RWPE2 (cell line): ENCODE measurements at regions not wholly inside any gene's neighbourhood (a gene's known extent, or its start where the extent isn't known, plus 50 kb on each side); places are given as distances from the start of the nearest gene placed in this dataset.

Experiments
- ATAC-seq: fragments of 200-7000 bp; cut with Tn5 transposase; 3 replicates; pipeline ENCODE4 v1.9.1; 2021; ENCODE audit warnings: low read depth
- DNase-seq: peaks from one replicate; pipeline ENCODE4 v3.0.0-alpha.2; 2020; ENCODE audit warnings: low spot score
- H3K27ac ChIP-seq: fragments of 450-650 bp; 2 replicates; pipeline ENCODE4 v1.5.1; 2017; ENCODE audit warnings: mild to moderate bottlenecking; ENCODE audit not compliant: poor library complexity, severe bottlenecking
- H3K27me3 ChIP-seq: fragments of 250-450 bp; sonication (Bioruptor Pico); 2 replicates; pipeline ENCODE4 v1.5.1; 2021; ENCODE audit warnings: mild to moderate bottlenecking, moderate library complexity; ENCODE audit not compliant: insufficient read depth, poor library complexity, severe bottlenecking
- H3K36me3 ChIP-seq: fragments of 250-450 bp; sonication (Bioruptor Pico); 2 replicates; pipeline ENCODE4 v1.5.1; 2020; ENCODE audit warnings: low read depth, mild to moderate bottlenecking, moderate library complexity
- H3K4me1 ChIP-seq: fragments of 250-450 bp; sonication (Bioruptor Pico); 2 replicates; pipeline ENCODE4 v1.5.1; 2021; ENCODE audit warnings: mild to moderate bottlenecking, moderate library complexity; ENCODE audit not compliant: insufficient read depth, poor library complexity, severe bottlenecking
- H3K4me3 ChIP-seq: fragments of 250-450 bp; sonication (Bioruptor Pico); 2 replicates; pipeline ENCODE4 v1.5.1; 2021; ENCODE audit warnings: mild to moderate bottlenecking, moderate library complexity; ENCODE audit not compliant: severe bottlenecking
- H3K9me3 ChIP-seq: fragments of 250-450 bp; sonication (Bioruptor Pico); 2 replicates; pipeline ENCODE4 v1.5.1; 2021; ENCODE audit warnings: mild to moderate bottlenecking, moderate library complexity; ENCODE audit not compliant: severe bottlenecking
- TF ChIP-seq, protein P1 (sequence below): fragments of 450-650 bp; IDR thresholded peaks from one replicate; pipeline ENCODE4 v1.5.1; 2017; ENCODE audit warnings: mild to moderate bottlenecking, moderate library complexity; ENCODE audit not compliant: poor library complexity, severe bottlenecking

DNA sequence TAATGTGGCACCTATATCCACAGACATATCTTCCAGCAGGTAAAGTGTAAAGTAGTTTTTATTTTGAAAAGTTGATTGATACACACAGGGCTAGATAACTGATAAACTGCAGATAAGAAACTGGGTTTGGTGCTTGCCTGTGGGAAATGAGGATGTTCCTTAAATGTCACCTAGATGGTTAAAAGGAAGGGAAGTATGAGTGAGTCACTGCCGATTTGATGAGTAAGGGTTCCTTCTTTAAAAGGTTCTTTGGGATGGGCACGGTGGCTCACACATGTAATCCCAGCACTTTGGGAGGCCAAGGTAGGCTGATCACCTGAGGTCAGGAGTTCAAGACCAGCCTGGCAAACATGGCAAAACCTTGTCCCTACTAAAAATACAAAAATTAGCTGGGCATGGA is 73.8 kb upstream of the FRY start:
- TF ChIP-seq, protein P1, sequence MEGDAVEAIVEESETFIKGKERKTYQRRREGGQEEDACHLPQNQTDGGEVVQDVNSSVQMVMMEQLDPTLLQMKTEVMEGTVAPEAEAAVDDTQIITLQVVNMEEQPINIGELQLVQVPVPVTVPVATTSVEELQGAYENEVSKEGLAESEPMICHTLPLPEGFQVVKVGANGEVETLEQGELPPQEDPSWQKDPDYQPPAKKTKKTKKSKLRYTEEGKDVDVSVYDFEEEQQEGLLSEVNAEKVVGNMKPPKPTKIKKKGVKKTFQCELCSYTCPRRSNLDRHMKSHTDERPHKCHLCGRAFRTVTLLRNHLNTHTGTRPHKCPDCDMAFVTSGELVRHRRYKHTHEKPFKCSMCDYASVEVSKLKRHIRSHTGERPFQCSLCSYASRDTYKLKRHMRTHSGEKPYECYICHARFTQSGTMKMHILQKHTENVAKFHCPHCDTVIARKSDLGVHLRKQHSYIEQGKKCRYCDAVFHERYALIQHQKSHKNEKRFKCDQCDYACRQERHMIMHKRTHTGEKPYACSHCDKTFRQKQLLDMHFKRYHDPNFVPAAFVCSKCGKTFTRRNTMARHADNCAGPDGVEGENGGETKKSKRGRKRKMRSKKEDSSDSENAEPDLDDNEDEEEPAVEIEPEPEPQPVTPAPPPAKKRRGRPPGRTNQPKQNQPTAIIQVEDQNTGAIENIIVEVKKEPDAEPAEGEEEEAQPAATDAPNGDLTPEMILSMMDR = no peak
- H3K27ac ChIP-seq = no peak overlapping the region
- ATAC-seq = no peak
- H3K36me3 ChIP-seq = no peaks in the 10 kb centered on the region
- H3K4me1 ChIP-seq = no peaks in the 10 kb centered on the region
- no peak overlapping the region for H3K4me3 ChIP-seq
- H3K9me3 ChIP-seq = no peaks in the 10 kb centered on the region
- no peak for DNase-seq
- H3K27me3 ChIP-seq = no peaks in the 10 kb centered on the region

DNA sequence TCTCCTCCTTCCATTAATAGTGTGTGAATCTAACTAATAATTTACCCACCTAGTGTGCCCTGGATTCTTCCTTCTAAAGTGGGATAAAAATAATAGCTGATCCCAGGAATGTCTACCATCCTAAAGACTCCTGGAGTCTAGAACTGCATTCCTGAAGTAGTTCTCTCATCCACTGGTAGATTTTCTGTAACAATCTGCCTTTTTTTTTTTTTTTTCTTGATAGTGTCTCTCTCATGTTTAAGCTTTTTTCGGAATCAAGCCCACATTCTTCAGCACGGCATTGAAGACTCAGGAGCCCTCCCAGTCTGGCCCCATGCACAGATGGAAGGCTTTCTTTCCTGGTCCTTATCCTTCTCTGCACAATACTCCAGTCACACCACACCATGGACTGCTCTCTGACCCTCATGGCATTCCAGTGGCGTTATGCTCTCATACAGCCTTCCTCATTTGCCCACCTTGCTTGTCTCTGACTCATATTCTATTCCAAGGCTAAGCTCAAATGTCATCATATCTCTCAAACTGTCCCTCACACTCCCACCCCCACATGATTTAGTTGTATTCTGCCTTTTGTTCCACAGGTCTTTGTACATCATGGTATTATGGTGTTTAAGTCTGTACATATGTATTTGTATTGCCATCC is 68.7 kb upstream of the FRY start:
- Histone ChIP-seq H3K27me3 (no peaks in the 10 kb centered on the region), H3K36me3 (no peaks in the 10 kb centered on the region), H3K27ac (no peak overlapping the region), H3K9me3 (no peaks in the 10 kb centered on the region), H3K4me3 (no peak overlapping the region), H3K4me1 (no peaks in the 10 kb centered on the region)
- ATAC-seq = no peak
- no peak for DNase-seq
- TF ChIP-seq, protein P1 = no peak

GRCh38 chr13:31963631-31964030 is 67.9 kb upstream of the FRY start:
- Histone ChIP-seq H3K4me3 (no peak overlapping the region), H3K4me1 (no peaks in the 10 kb centered on the region), H3K27me3 (no peaks in the 10 kb centered on the region), H3K36me3 (no peaks in the 10 kb centered on the region), H3K9me3 (no peaks in the 10 kb centered on the region), H3K27ac (no peak overlapping the region)
- ATAC-seq (no peak), DNase-seq (no peak)
- TF ChIP-seq, protein P1 = no peak

DNA sequence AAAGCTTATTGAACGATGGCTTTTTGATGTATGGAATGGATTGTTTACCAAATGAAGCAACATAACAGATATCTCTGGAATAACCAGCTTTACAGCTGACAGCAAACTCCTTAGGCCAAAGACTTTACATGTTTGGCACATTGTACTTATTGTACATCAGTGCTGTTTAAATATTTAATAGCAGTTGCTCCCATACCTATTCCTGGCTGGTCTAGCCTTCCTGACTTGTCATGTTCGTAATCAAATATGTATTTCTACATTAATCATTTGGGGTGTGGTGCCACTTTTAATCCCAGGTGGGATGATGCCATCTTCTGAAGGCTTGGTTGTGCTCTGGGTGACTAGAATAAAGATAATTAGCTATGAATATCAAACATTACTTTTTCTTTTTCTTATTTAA is 67.4 kb upstream of the FRY start:
- H3K27ac ChIP-seq = no peak overlapping the region
- TF ChIP-seq, protein P1 = no peak
- no peaks in the 10 kb centered on the region for H3K4me1 ChIP-seq
- no peak for ATAC-seq
- H3K4me3 ChIP-seq = no peak overlapping the region
- no peaks in the 10 kb centered on the region for H3K27me3 ChIP-seq
- H3K36me3 ChIP-seq = no peaks in the 10 kb centered on the region
- no peaks in the 10 kb centered on the region for H3K9me3 ChIP-seq
- no peak for DNase-seq

- Histone ChIP-seq H3K27me3 (no peaks in the 10 kb centered on the region), H3K9me3 (no peaks in the 10 kb centered on the region), H3K4me3 (no peak overlapping the region), H3K36me3 (no peaks in the 10 kb centered on the region), H3K27ac (no peak overlapping the region), H3K4me1 (peaks cover 3% of the 10 kb centered on the region)
- TF ChIP-seq, protein P1 = no peak
- ATAC-seq (no peak), DNase-seq (no peak)
Measured at GRCh38 chr13:31965361-31966066, 66.1 kb upstream of the FRY start.
